Trophoblast cell (in vitro differentiated cells and primary cell): ENCODE measurements at regions not wholly inside any gene's neighbourhood (a gene's known extent, or its start where the extent isn't known, plus 50 kb on each side); places are given as distances from the start of the nearest gene placed in this dataset.

Experiments
- DNase-seq, 2 donors: peaks; one replicate each; pipeline ENCODE4 v3.0.0-alpha.2; 2016
- H2AFZ ChIP-seq: 2 replicates; pipeline ENCODE4 v1.6.1; 2013; ENCODE audit warnings: low read length, moderate library complexity, mild to moderate bottlenecking; ENCODE audit not compliant: insufficient read depth, poor library complexity
- H2AK5ac ChIP-seq: 2 replicates; pipeline ENCODE4 v1.6.1; 2013; ENCODE audit warnings: mild to moderate bottlenecking, low read length
- H2BK120ac ChIP-seq: 2 replicates; pipeline ENCODE4 v1.6.1; 2013; ENCODE audit warnings: low read length, mild to moderate bottlenecking, moderate library complexity; ENCODE audit not compliant: insufficient read depth, poor library complexity
- H2BK12ac ChIP-seq: 2 replicates; pipeline ENCODE4 v1.6.1; 2013; ENCODE audit warnings: mild to moderate bottlenecking, low read length, moderate library complexity
- H2BK5ac ChIP-seq: 2 replicates; pipeline ENCODE4 v1.6.1; 2013; ENCODE audit warnings: low read length, low read depth, moderate library complexity, mild to moderate bottlenecking; ENCODE audit not compliant: poor library complexity
- H3K14ac ChIP-seq: 2 replicates; pipeline ENCODE4 v1.6.1; 2013; ENCODE audit warnings: mild to moderate bottlenecking, low read length
- H3K18ac ChIP-seq: 2 replicates; pipeline ENCODE4 v1.6.1; 2013; ENCODE audit warnings: mild to moderate bottlenecking, low read length
- H3K23ac ChIP-seq: 2 replicates; pipeline ENCODE4 v1.6.1; 2013; ENCODE audit warnings: low read length
- H3K27ac ChIP-seq: 2 replicates; pipeline ENCODE4 v1.5.1; 2013; ENCODE audit warnings: low read depth, mild to moderate bottlenecking, inconsistent platforms, low read length, moderate library complexity
- H3K27me3 ChIP-seq: 2 replicates; pipeline ENCODE4 v1.6.1; 2013; ENCODE audit warnings: inconsistent platforms, mild to moderate bottlenecking, low read length, moderate library complexity; ENCODE audit not compliant: insufficient read depth
- H3K36me3 ChIP-seq, 2 experiments: 1 replicate in 1 of 2; 2 replicates in 1 of 2; pipeline ENCODE4 v1.6.1; 2013; ENCODE audit warnings: low read length in 2 of 2, mild to moderate bottlenecking in 2 of 2, moderate library complexity in 1 of 2; ENCODE audit not compliant: insufficient read depth in 2 of 2, control insufficient read depth in 1 of 2
- H3K4ac ChIP-seq: 2 replicates; pipeline ENCODE4 v1.6.1; 2013; ENCODE audit warnings: low read depth, mild to moderate bottlenecking, low read length, moderate library complexity
- H3K4me1 ChIP-seq, 2 experiments: 1 replicate in 1 of 2; 2 replicates in 1 of 2; pipeline ENCODE4 v1.6.1; 2013; ENCODE audit warnings: low read length in 2 of 2, mild to moderate bottlenecking in 2 of 2, moderate library complexity in 1 of 2; ENCODE audit not compliant: insufficient read depth in 2 of 2, control insufficient read depth in 1 of 2
- H3K4me2 ChIP-seq: 2 replicates; pipeline ENCODE4 v1.6.1; 2013; ENCODE audit warnings: inconsistent platforms, mild to moderate bottlenecking, low read length, moderate library complexity
- H3K4me3 ChIP-seq: 2 replicates; pipeline ENCODE4 v1.5.1; 2013; ENCODE audit warnings: mild to moderate bottlenecking, low read depth, low read length, inconsistent platforms
- H3K79me1 ChIP-seq: one replicate; pipeline ENCODE4 v1.6.1; 2013; ENCODE audit warnings: low read length
- H3K79me2 ChIP-seq: 2 replicates; pipeline ENCODE4 v1.6.1; 2013; ENCODE audit warnings: low read length, mild to moderate bottlenecking; ENCODE audit not compliant: control insufficient read depth, insufficient read depth, poor library complexity
- H3K9ac ChIP-seq: 2 replicates; pipeline ENCODE4 v1.6.1; 2013; ENCODE audit warnings: mild to moderate bottlenecking, low read length
- H3K9me3 ChIP-seq: 2 replicates; pipeline ENCODE4 v1.6.1; 2013; ENCODE audit warnings: low read depth, mild to moderate bottlenecking, control low read depth, inconsistent platforms, low read length; ENCODE audit not compliant: insufficient read depth
- H4K12ac ChIP-seq: 2 replicates; pipeline ENCODE4 v1.6.1; 2013; ENCODE audit warnings: low read depth, mild to moderate bottlenecking, low read length, moderate library complexity
- H4K8ac ChIP-seq: 2 replicates; pipeline ENCODE4 v1.6.1; 2013; ENCODE audit warnings: low read depth, mild to moderate bottlenecking, low read length, moderate library complexity
- H4K91ac ChIP-seq: one replicate; pipeline ENCODE4 v1.6.1; 2013; ENCODE audit warnings: low read depth, mild to moderate bottlenecking, low read length, moderate library complexity
- WGBS: extraction: QIAGEN DNeasy Blood & Tissue Kit; methylation state at CpG from one replicate; pipeline ENCODE4 v1.1.7; 2013; ENCODE audit warnings: missing lambda C conversion rate; ENCODE audit not compliant: insufficient read length, insufficient coverage; ENCODE audit errors: extremely low coverage; 5-methylcytosine and 5-hydroxymethylcytosine counted together

- Histone ChIP-seq H3K9me3 (no peaks in the 10 kb centered on the region), H3K79me1 (no peaks in the 10 kb centered on the region), H3K27me3 (no peaks in the 10 kb centered on the region), H2BK5ac (no peak overlapping the region), H3K36me3 (no peaks in the 10 kb centered on the region), H3K4ac (no peak overlapping the region), H3K9ac (no peak overlapping the region), H2AFZ (no peak overlapping the region), H3K23ac (no peak overlapping the region), H3K14ac (no peak overlapping the region), H3K18ac (no peak overlapping the region), H3K27ac (no peak overlapping the region), H3K79me2 (no peaks in the 10 kb centered on the region), H4K91ac (no peak overlapping the region), H2AK5ac (no peak overlapping the region), H2BK12ac (no peak overlapping the region), H2BK120ac (no peak overlapping the region), H3K4me2 (no peak overlapping the region), H3K4me1 (no peaks in the 10 kb centered on the region), H3K4me3 (no peak overlapping the region), H4K12ac (no peak overlapping the region), H4K8ac (no peak overlapping the region)
- no peak for DNase-seq
- WGBS = no CpG with 5 or more reads among the region's 5 CpGs
Observed at GRCh38 chr6:120083186-120083585, 733.6 kb upstream of the MAN1A1 start.

- no peak overlapping the region for H2AK5ac ChIP-seq
- no CpG with 5 or more reads among the region's 2 CpGs for WGBS
Observed at GRCh38 chr6:120077489-120077888, 727.9 kb upstream of the MAN1A1 start.

GRCh38 chr6:120058410-120058809 is 708.8 kb upstream of the MAN1A1 start:
- H2BK5ac ChIP-seq = no peak overlapping the region
- H2AK5ac ChIP-seq = no peak overlapping the region
- H3K18ac ChIP-seq = no peak overlapping the region
- no peak overlapping the region for H2BK120ac ChIP-seq
- no peak overlapping the region for H3K14ac ChIP-seq
- no peak overlapping the region for H3K9ac ChIP-seq
- no peak overlapping the region for H2AFZ ChIP-seq
- no peaks in the 10 kb centered on the region for H3K27me3 ChIP-seq
- no peak overlapping the region for H3K4me2 ChIP-seq
- H4K91ac ChIP-seq = no peak overlapping the region
- H2BK12ac ChIP-seq = no peak overlapping the region
- no peaks in the 10 kb centered on the region for H3K79me1 ChIP-seq
- H4K12ac ChIP-seq = no peak overlapping the region
- no peaks in the 10 kb centered on the region for H3K9me3 ChIP-seq
- H3K23ac ChIP-seq = no peak overlapping the region
- no peaks in the 10 kb centered on the region for H3K4me1 ChIP-seq
- H4K8ac ChIP-seq = no peak overlapping the region
- no peak overlapping the region for H3K4ac ChIP-seq
- no peak for DNase-seq
- WGBS = no CpG with 5 or more reads among the region's 1 CpG
- no peak overlapping the region for H3K4me3 ChIP-seq
- no peaks in the 10 kb centered on the region for H3K36me3 ChIP-seq
- no peak overlapping the region for H3K27ac ChIP-seq
- H3K79me2 ChIP-seq = no peaks in the 10 kb centered on the region

More at GRCh38 chr6:120077489-120077888, 727.9 kb upstream of the MAN1A1 start:
- H3K18ac ChIP-seq = no peak overlapping the region
- H3K27me3 ChIP-seq = no peaks in the 10 kb centered on the region
- no peaks in the 10 kb centered on the region for H3K36me3 ChIP-seq
- H2AFZ ChIP-seq = no peak overlapping the region
- H3K9me3 ChIP-seq = no peaks in the 10 kb centered on the region
- H2BK5ac ChIP-seq = no peak overlapping the region
- no peak overlapping the region for H4K12ac ChIP-seq
- no peak overlapping the region for H3K4me2 ChIP-seq
- no peak overlapping the region for H3K9ac ChIP-seq
- H3K4ac ChIP-seq = no peak overlapping the region
- no peaks in the 10 kb centered on the region for H3K79me1 ChIP-seq
- H3K79me2 ChIP-seq = no peaks in the 10 kb centered on the region
- no peak overlapping the region for H4K91ac ChIP-seq
- no peak overlapping the region for H3K4me3 ChIP-seq
- H2BK12ac ChIP-seq = no peak overlapping the region
- peak; percentile 1 to 49 for DNase-seq
- no peak overlapping the region for H3K14ac ChIP-seq
- H4K8ac ChIP-seq = no peak overlapping the region
- H2BK120ac ChIP-seq = no peak overlapping the region
- H3K23ac ChIP-seq = no peak overlapping the region
- peaks cover 0 to 2% of the 10 kb centered on the region in 2 experiments for H3K4me1 ChIP-seq
- H3K27ac ChIP-seq = no peak overlapping the region

- Histone ChIP-seq H3K18ac (no peak overlapping the region), H2BK12ac (no peak overlapping the region), H3K79me1 (no peaks in the 10 kb centered on the region), H3K9me3 (no peaks in the 10 kb centered on the region), H4K12ac (no peak overlapping the region), H3K4me2 (no peak overlapping the region), H3K14ac (no peak overlapping the region), H3K79me2 (no peaks in the 10 kb centered on the region), H3K4ac (no peak overlapping the region), H3K23ac (no peak overlapping the region), H3K27me3 (no peaks in the 10 kb centered on the region), H2AFZ (no peak overlapping the region), H3K4me3 (no peak overlapping the region), H4K91ac (no peak overlapping the region), H3K27ac (no peak overlapping the region), H3K36me3 (no peaks in the 10 kb centered on the region), H2BK120ac (no peak overlapping the region), H4K8ac (no peak overlapping the region), H2BK5ac (no peak overlapping the region), H3K9ac (no peak overlapping the region), H3K4me1 (no peaks in the 10 kb centered on the region), H2AK5ac (no peak overlapping the region)
- DNase-seq = peak; percentile 11 to 61
- WGBS = no CpG with 5 or more reads among the region's 7 CpGs
Observed at GRCh38 chr6:120056085-120056484, 706.5 kb upstream of the MAN1A1 start.
